HG02885 (cell line): ENCODE measurements at regions not wholly inside any gene's neighbourhood (a gene's known extent, or its start where the extent isn't known, plus 50 kb on each side); places are given as distances from the start of the nearest gene placed in this dataset.

Experiments
- ATAC-seq: cut with Tn5 transposase; IDR thresholded peaks from one replicate; pipeline ENCODE4 v1.9.1; 2021; ENCODE audit warnings: mild to moderate bottlenecking; ENCODE audit not compliant: unreplicated experiment, poor library complexity

GRCh38 chr13:97133554-97133953, 88.6 kb upstream of the MBNL2 start:
- ATAC-seq = no peak

- ATAC-seq = no peak
Observed at GRCh38 chr13:97133955-97134354, 88.2 kb upstream of the MBNL2 start.

GRCh38 chr13:97134364-97135095, 87.6 kb upstream of the MBNL2 start:
- no peak for ATAC-seq

GRCh38 chr13:97135883-97136282, 86.2 kb upstream of the MBNL2 start:
- ATAC-seq = no peak

GRCh38 chr13:97136418-97136817, 85.7 kb upstream of the MBNL2 start:
- no peak for ATAC-seq

GRCh38 chr13:97139691-97140090, 82.4 kb upstream of the MBNL2 start:
- no peak for ATAC-seq

- no peak for ATAC-seq
Observed at GRCh38 chr13:97140131-97140530, 82.0 kb upstream of the MBNL2 start.

- ATAC-seq = no peak
Observed at GRCh38 chr13:97140611-97141010, 81.5 kb upstream of the MBNL2 start.

GRCh38 chr13:97141097-97141496, 81.0 kb upstream of the MBNL2 start:
- ATAC-seq = no peak

- ATAC-seq = peak; percentile 93
Observed at GRCh38 chr13:97141564-97142005, 80.5 kb upstream of the MBNL2 start.

- no peak for ATAC-seq
Observed at GRCh38 chr13:97142452-97142851, 79.7 kb upstream of the MBNL2 start.

GRCh38 chr13:97145057-97145456, 77.1 kb upstream of the MBNL2 start:
- ATAC-seq = no peak

- ATAC-seq = no peak
Observed at GRCh38 chr13:97148894-97149293, 73.2 kb upstream of the MBNL2 start.

- no peak for ATAC-seq
Observed at GRCh38 chr13:97160421-97160820, 61.7 kb upstream of the MBNL2 start.

GRCh38 chr13:97161582-97162231, 60.4 kb upstream of the MBNL2 start:
- no peak for ATAC-seq

GRCh38 chr13:97165502-97166425, 56.4 kb upstream of the MBNL2 start:
- no peak for ATAC-seq

- ATAC-seq = no peak
Observed at GRCh38 chr13:97171136-97171535, 51.0 kb upstream of the MBNL2 start.
